Karpas-422 (cell line): ENCODE measurements at regions not wholly inside any gene's neighbourhood (a gene's known extent, or its start where the extent isn't known, plus 50 kb on each side); places are given as distances from the start of the nearest gene placed in this dataset.
"Not testable (repeated sequence)": the region's sequence is repeated elsewhere in the genome, so short reads cannot be mapped to it uniquely, and the experiment has no call there.

ENCODE experiments used
- DNase-seq: peaks from one replicate; pipeline ENCODE4 v3.0.0-alpha.2; 2015
- H2AFZ ChIP-seq: fragments of 200-600 bp; sonication (generic); 2 replicates; pipeline ENCODE4 v1.6.1; 2014; ENCODE audit warnings: antibody characterized with exemption, low read length, mixed read lengths
- H3K27ac ChIP-seq: fragments of 200-600 bp; sonication (generic); 2 replicates; pipeline ENCODE4 v1.5.1; 2014; ENCODE audit warnings: mild to moderate bottlenecking, low read length, moderate library complexity
- H3K27me3 ChIP-seq: fragments of 200-600 bp; sonication (generic); 2 replicates; pipeline ENCODE4 v1.6.1; 2014; ENCODE audit warnings: low read length, mixed read lengths
- H3K36me3 ChIP-seq: fragments of 200-600 bp; sonication (generic); 2 replicates; pipeline ENCODE4 v1.6.1; 2014; ENCODE audit warnings: low read length, mixed read lengths; ENCODE audit not compliant: insufficient read depth
- H3K4me1 ChIP-seq: fragments of 200-600 bp; sonication (generic); 2 replicates; pipeline ENCODE4 v1.6.1; 2014; ENCODE audit warnings: mild to moderate bottlenecking, low read length, mixed read lengths
- H3K4me2 ChIP-seq: fragments of 200-600 bp; sonication (generic); 2 replicates; pipeline ENCODE4 v1.6.1; 2014; ENCODE audit warnings: low read length, low read depth, mild to moderate bottlenecking; ENCODE audit not compliant: poor library complexity, severe bottlenecking
- H3K4me3 ChIP-seq: fragments of 200-600 bp; sonication (generic); 2 replicates; pipeline ENCODE4 v1.5.1; 2014; ENCODE audit warnings: mild to moderate bottlenecking, antibody characterized with exemption, low read length, mixed read lengths
- H3K79me2 ChIP-seq: fragments of 200-600 bp; sonication (generic); 2 replicates; pipeline ENCODE4 v1.6.1; 2014; ENCODE audit warnings: mild to moderate bottlenecking, low read length, mixed read lengths
- H3K9ac ChIP-seq: fragments of 200-600 bp; sonication (generic); 2 replicates; pipeline ENCODE4 v1.6.0; 2014; ENCODE audit warnings: low read length
- H3K9me2 ChIP-seq: fragments of 200-600 bp; sonication (generic), shearing (Covaris generic); replicated peaks from 2 replicates; pipeline ENCODE4 v1.6.0; 2014; ENCODE audit warnings: mild to moderate bottlenecking, low read length, moderate library complexity; ENCODE audit not compliant: insufficient read depth
- H3K9me3 ChIP-seq: fragments of 300-700, 200-600 bp; sonication (generic); 2 replicates; pipeline ENCODE4 v1.6.1; 2014; ENCODE audit warnings: low read length, mixed read lengths
- H4K20me1 ChIP-seq: fragments of 200-600 bp; sonication (generic); 2 replicates; pipeline ENCODE4 v1.6.1; 2014; ENCODE audit warnings: mild to moderate bottlenecking, antibody characterized with exemption, low read length, low read depth; ENCODE audit not compliant: insufficient read depth

GRCh38 chr15:62416526-62416925, 251.4 kb upstream of the C2CD4B start:
- no peak overlapping the region for H3K4me3 ChIP-seq
- DNase-seq: no peak
- H3K4me1 ChIP-seq: no peaks in the 10 kb centered on the region
- no peaks in the 10 kb centered on the region for H3K9me2 ChIP-seq
- no peak overlapping the region for H2AFZ ChIP-seq
- H3K27ac ChIP-seq: no peak overlapping the region
- H3K9me3 ChIP-seq: no peaks in the 10 kb centered on the region
- no peak overlapping the region for H3K4me2 ChIP-seq
- no peaks in the 10 kb centered on the region for H3K27me3 ChIP-seq
- no peaks in the 10 kb centered on the region for H3K36me3 ChIP-seq
- 0 out of 2 replicates have a peak, but pooled peaks cover 4% of the 10 kb centered on the region for H4K20me1 ChIP-seq
- H3K79me2 ChIP-seq: no peaks in the 10 kb centered on the region
- H3K9ac ChIP-seq: no peak overlapping the region

GRCh38 chr15:62417439-62417838, 252.4 kb upstream of the C2CD4B start:
- Histone ChIP-seq H3K9me2 (no peaks in the 10 kb centered on the region), H4K20me1 (0 out of 2 replicates have a peak, but pooled peaks cover 4% of the 10 kb centered on the region), H3K9me3 (no peaks in the 10 kb centered on the region), H2AFZ (no peak overlapping the region), H3K4me1 (no peaks in the 10 kb centered on the region), H3K4me3 (no peak overlapping the region), H3K27me3 (no peaks in the 10 kb centered on the region), H3K9ac (no peak overlapping the region), H3K4me2 (no peak overlapping the region), H3K79me2 (no peaks in the 10 kb centered on the region), H3K27ac (no peak overlapping the region), H3K36me3 (no peaks in the 10 kb centered on the region)
- no peak for DNase-seq

GRCh38 chr15:62418496-62418895, 253.4 kb upstream of the C2CD4B start:
- not testable (repeated sequence) for H3K4me2 ChIP-seq, DNase-seq, H3K27ac ChIP-seq, H2AFZ ChIP-seq, H3K4me3 ChIP-seq, H3K79me2 ChIP-seq, H3K36me3 ChIP-seq, H3K27me3 ChIP-seq, H3K4me1 ChIP-seq, H3K9me2 ChIP-seq, H3K9ac ChIP-seq, H4K20me1 ChIP-seq, H3K9me3 ChIP-seq

GRCh38 chr15:62419192-62419591, 254.1 kb upstream of the C2CD4B start:
- H2AFZ ChIP-seq: no peak overlapping the region
- no peak overlapping the region for H3K9ac ChIP-seq
- no peaks in the 10 kb centered on the region for H3K27me3 ChIP-seq

GRCh38 chr15:62420371-62420770, 255.3 kb upstream of the C2CD4B start:
- H3K79me2 ChIP-seq, H3K4me3 ChIP-seq, H3K4me1 ChIP-seq: not testable (repeated sequence)

More at GRCh38 chr15:62419192-62419591, 254.1 kb upstream of the C2CD4B start:
- Histone ChIP-seq H3K27ac (no peak overlapping the region), H3K4me3 (no peak overlapping the region), H3K9me3 (no peaks in the 10 kb centered on the region), H3K4me2 (no peak overlapping the region), H3K36me3 (no peaks in the 10 kb centered on the region), H3K79me2 (no peaks in the 10 kb centered on the region), H3K9me2 (no peaks in the 10 kb centered on the region), H4K20me1 (0 out of 2 replicates have a peak, but pooled peaks cover 3% of the 10 kb centered on the region), H3K4me1 (no peaks in the 10 kb centered on the region)
- no peak for DNase-seq

GRCh38 chr15:62421289-62421688, 256.2 kb upstream of the C2CD4B start:
- no peaks in the 10 kb centered on the region for H4K20me1 ChIP-seq
- no peaks in the 10 kb centered on the region for H3K9me2 ChIP-seq
- DNase-seq: no peak
- H3K4me1 ChIP-seq: no peaks in the 10 kb centered on the region
- no peak overlapping the region for H2AFZ ChIP-seq
- no peak overlapping the region for H3K4me2 ChIP-seq
- H3K27me3 ChIP-seq: no peaks in the 10 kb centered on the region
- H3K4me3 ChIP-seq: no peak overlapping the region
- no peaks in the 10 kb centered on the region for H3K36me3 ChIP-seq
- H3K9me3 ChIP-seq: no peaks in the 10 kb centered on the region
- H3K9ac ChIP-seq: no peak overlapping the region
- H3K27ac ChIP-seq: no peak overlapping the region
- no peaks in the 10 kb centered on the region for H3K79me2 ChIP-seq

More at GRCh38 chr15:62420371-62420770, 255.3 kb upstream of the C2CD4B start:
- not testable (repeated sequence) for H3K9me3 ChIP-seq, DNase-seq, H3K36me3 ChIP-seq, H3K27ac ChIP-seq, H3K9ac ChIP-seq, H3K27me3 ChIP-seq, H2AFZ ChIP-seq, H3K4me2 ChIP-seq, H3K9me2 ChIP-seq, H4K20me1 ChIP-seq

GRCh38 chr15:62426387-62426956, 261.4 kb upstream of the C2CD4B start:
- H3K27ac ChIP-seq: no peak overlapping the region
- no peak overlapping the region for H3K4me3 ChIP-seq
- H3K36me3 ChIP-seq: no peaks in the 10 kb centered on the region
- no peak overlapping the region for H3K4me2 ChIP-seq
- no peaks in the 10 kb centered on the region for H3K9me2 ChIP-seq
- no peak for DNase-seq
- H3K27me3 ChIP-seq: no peaks in the 10 kb centered on the region
- H3K4me1 ChIP-seq: no peaks in the 10 kb centered on the region
- 0 out of 2 replicates have a peak, but pooled peaks cover 3% of the 10 kb centered on the region for H4K20me1 ChIP-seq
- H3K79me2 ChIP-seq: no peaks in the 10 kb centered on the region
- no peaks in the 10 kb centered on the region for H3K9me3 ChIP-seq
- H3K9ac ChIP-seq: no peak overlapping the region
- H2AFZ ChIP-seq: no peak overlapping the region

GRCh38 chr15:62428259-62428658, 263.2 kb upstream of the C2CD4B start:
- Histone ChIP-seq H3K79me2 (no peaks in the 10 kb centered on the region), H3K4me2 (no peak overlapping the region), H2AFZ (no peak overlapping the region), H3K4me3 (no peak overlapping the region), H4K20me1 (0 out of 2 replicates have a peak, but pooled peaks cover 3% of the 10 kb centered on the region), H3K4me1 (no peaks in the 10 kb centered on the region), H3K9me3 (no peaks in the 10 kb centered on the region), H3K36me3 (no peaks in the 10 kb centered on the region), H3K27ac (no peak overlapping the region), H3K27me3 (no peaks in the 10 kb centered on the region), H3K9me2 (no peaks in the 10 kb centered on the region), H3K9ac (no peak overlapping the region)
- no peak for DNase-seq
